AG04450 (cell line): ENCODE measurements at regions not wholly inside any gene's neighbourhood (a gene's known extent, or its start where the extent isn't known, plus 50 kb on each side); places are given as distances from the start of the nearest gene placed in this dataset.
A peak's percentile ranks its signal among the peaks of the same experiment; 100 is the strongest.

ENCODE experiments used
- CTCF ChIA-PET: fragments of 300-600, 350-600 bp; formaldehyde crosslinking; extraction: SDS; loops from one replicate; lab custom pipeline; 2022; ENCODE audit warnings: antibody characterized with exemption, inconsistent platforms; lab: Charles Lee
- POLR2A ChIA-PET: fragments of 350-600 bp; formaldehyde crosslinking; extraction: SDS; loops from one replicate; lab custom pipeline; 2021; ENCODE audit warnings: antibody characterized with exemption, inconsistent platforms; lab: Yijun Ruan, JAX
- DNase-seq: peaks from one replicate; pipeline ENCODE4 v3.0.0-alpha.2; 2011; ENCODE audit warnings: low read depth, low spot score
- H3K27ac ChIP-seq: one replicate; pipeline ENCODE4 v1.5.1; 2012; ENCODE audit warnings: low read depth, low read length, control low read depth
- H3K27me3 ChIP-seq: one replicate; pipeline ENCODE4 v1.6.0; 2012; ENCODE audit warnings: low read length; ENCODE audit not compliant: control insufficient read depth, insufficient read depth
- H3K4me3 ChIP-seq: 2 replicates; pipeline ENCODE4 v1.5.1; 2011; ENCODE audit warnings: mild to moderate bottlenecking, low read depth, low read length, control low read depth
- H3K9me3 ChIP-seq: 2 replicates; pipeline ENCODE4 v1.5.1; 2012; ENCODE audit warnings: low read length; ENCODE audit not compliant: control insufficient read depth, insufficient read depth
- TF ChIP-seq, protein P1 (sequence below): IDR thresholded peaks from 2 replicates; pipeline ENCODE4 v1.5.1; 2011; ENCODE audit warnings: low read depth, low read length, control low read depth, inconsistent platforms

- H3K27ac ChIP-seq = no peak overlapping the region
- TF ChIP-seq, protein P1, sequence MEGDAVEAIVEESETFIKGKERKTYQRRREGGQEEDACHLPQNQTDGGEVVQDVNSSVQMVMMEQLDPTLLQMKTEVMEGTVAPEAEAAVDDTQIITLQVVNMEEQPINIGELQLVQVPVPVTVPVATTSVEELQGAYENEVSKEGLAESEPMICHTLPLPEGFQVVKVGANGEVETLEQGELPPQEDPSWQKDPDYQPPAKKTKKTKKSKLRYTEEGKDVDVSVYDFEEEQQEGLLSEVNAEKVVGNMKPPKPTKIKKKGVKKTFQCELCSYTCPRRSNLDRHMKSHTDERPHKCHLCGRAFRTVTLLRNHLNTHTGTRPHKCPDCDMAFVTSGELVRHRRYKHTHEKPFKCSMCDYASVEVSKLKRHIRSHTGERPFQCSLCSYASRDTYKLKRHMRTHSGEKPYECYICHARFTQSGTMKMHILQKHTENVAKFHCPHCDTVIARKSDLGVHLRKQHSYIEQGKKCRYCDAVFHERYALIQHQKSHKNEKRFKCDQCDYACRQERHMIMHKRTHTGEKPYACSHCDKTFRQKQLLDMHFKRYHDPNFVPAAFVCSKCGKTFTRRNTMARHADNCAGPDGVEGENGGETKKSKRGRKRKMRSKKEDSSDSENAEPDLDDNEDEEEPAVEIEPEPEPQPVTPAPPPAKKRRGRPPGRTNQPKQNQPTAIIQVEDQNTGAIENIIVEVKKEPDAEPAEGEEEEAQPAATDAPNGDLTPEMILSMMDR = no peak
- DNase-seq = no peak
- no peaks in the 10 kb centered on the region for H3K27me3 ChIP-seq
- ChIA-PET CTCF (interaction anchor here (0.6 to 7.1 kb wide), 6 partner anchors 9 to 300 kb away, joined by 3 to 126 read pairs (median 4); partner anchors contain the start of gene NSFL1C), POLR2A (no interaction called here)
- no peaks in the 10 kb centered on the region for H3K9me3 ChIP-seq
- H3K4me3 ChIP-seq = no peak overlapping the region
Measured at GRCh38 chr20:1766731-1767130, 109.2 kb upstream of the SIRPG start.

DNA sequence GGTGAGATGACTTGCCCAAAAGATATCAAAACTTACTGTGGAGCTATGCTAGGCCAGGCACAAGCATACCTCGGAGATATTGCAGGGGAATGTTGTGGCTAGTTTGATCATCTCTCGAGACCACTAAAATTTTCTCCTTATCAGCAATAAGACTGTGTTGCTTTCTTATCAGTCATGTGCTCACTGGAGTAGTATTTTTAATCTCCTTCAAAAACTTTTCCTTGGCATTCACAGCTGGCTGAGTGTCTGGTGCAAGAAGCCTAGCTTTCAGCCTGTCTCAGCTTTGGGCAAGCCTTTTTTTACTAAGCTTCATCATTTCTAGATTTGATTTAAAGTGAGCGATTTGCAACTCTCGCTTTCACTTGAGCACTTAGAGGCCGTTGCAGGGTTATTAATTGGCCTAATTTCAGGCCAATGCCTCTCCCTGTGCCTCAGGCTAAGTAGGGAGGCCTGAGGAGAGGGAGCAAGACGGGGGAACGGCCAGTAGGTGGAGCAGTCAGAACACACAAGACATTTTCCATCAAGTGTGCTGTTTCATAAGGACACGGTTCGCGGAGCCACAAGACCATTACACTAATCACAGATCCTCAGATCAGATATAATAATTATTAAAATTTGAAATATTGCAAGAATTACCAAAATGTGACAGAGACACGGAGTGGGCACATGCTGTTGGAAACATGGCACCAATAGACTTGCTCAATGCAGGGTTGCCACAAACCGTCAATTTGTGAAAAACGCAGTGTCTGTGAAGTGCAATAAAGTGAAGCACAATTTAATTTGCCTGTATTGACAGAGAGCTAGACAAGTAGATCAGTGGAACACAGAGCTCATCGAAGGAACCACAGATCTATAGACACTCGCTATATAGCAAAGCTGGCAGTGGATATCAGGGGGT lies 106.8 kb upstream of the SIRPG start:
- Histone ChIP-seq H3K27me3 (no peaks in the 10 kb centered on the region), H3K4me3 (no peak overlapping the region), H3K9me3 (no peaks in the 10 kb centered on the region), H3K27ac (no peak overlapping the region)
- TF ChIP-seq, protein P1 = peak; percentile 95
- CTCF ChIA-PET = interaction anchor here (0.6 to 7.1 kb wide), 57 partner anchors 8 to 688 kb away, joined by 3 to 126 read pairs (median 4); no protein-coding TSS in a partner anchor
- POLR2A ChIA-PET = interaction anchor here (1.6 kb wide), 1 partner anchor 13 kb away, joined by 6 read pairs; no protein-coding TSS in a partner anchor
- DNase-seq = peak; percentile 62

DNA sequence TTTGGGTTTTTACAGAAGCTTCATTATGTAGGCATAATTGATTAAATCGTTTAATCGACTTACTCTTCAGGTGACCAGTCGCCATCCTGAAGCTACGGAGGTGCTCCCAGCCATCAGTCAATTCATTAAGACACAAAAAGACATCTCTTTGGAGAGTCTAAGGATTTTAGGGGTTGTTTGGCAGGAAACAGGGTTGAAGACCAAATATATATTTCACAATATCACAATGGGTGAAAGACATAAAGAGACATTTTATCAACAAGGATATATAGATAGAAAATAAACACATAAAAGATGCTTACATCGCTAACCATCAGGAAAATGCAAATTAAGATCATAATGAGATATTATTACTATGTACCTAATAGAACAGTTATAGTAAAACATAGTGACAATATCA lies 104.0 kb upstream of the SIRPG start:
- Histone ChIP-seq H3K9me3 (no peaks in the 10 kb centered on the region), H3K27me3 (peaks cover 2% of the 10 kb centered on the region), H3K27ac (peak overlapping the region; percentile 31), H3K4me3 (no peak overlapping the region)
- CTCF ChIA-PET = interaction anchor here (1.1 to 7.1 kb wide), 3 partner anchors 14 to 411 kb away, joined by 4 to 126 read pairs (median 6); no protein-coding TSS in a partner anchor
- POLR2A ChIA-PET = no interaction called here
- no peak for DNase-seq
- TF ChIP-seq, protein P1 = no peak

DNA sequence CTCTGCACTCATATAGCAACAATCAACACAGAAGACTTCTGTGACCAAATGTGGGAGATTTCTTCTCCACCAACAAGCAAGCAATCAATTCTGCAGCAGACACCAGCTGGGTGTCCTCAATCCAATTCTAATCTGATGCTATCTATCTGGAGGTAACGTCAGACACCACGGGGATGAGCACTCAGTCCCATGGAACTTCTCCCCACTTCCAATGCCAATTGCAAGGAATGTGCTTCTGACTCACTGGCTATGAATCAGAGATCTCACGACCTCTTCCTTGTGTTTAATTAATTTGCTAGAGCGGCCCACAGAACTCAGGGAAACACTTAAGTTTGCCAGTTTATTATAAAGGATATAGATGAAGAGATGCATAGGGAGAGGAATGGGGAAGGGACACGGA lies 103.5 kb upstream of the SIRPG start:
- TF ChIP-seq, protein P1 = no peak
- peaks cover 2% of the 10 kb centered on the region for H3K27me3 ChIP-seq
- POLR2A ChIA-PET = no interaction called here
- CTCF ChIA-PET = interaction anchor here (1.1 to 7.1 kb wide), 3 partner anchors 15 to 411 kb away, joined by 4 to 126 read pairs (median 6); no protein-coding TSS in a partner anchor
- no peak overlapping the region for H3K4me3 ChIP-seq
- DNase-seq = peak; percentile 42
- no peaks in the 10 kb centered on the region for H3K9me3 ChIP-seq
- H3K27ac ChIP-seq = peak overlapping the region; percentile 31

DNA sequence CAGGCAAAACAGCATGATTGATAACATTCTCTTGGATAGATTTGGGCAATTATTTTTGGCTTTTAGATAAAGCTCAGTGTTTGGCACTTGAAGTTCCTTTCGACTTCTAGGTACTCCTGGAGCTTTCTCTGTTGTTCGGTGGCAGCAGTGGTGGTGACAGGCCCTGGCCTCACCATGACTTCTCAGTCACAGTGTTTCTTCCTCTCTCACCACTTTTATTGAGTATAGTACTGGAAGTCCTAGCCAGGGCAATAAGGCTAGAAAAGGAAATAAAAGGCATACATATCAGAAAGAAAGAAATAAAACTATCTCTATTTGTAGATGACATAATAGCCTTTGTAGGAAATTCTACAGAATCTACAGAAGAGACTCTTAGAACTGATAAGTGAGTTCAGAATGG lies 101.2 kb upstream of the SIRPG start:
- DNase-seq = no peak
- POLR2A ChIA-PET = no interaction called here
- TF ChIP-seq, protein P1 = no peak
- Histone ChIP-seq H3K27ac (no peak overlapping the region), H3K9me3 (no peaks in the 10 kb centered on the region), H3K4me3 (no peak overlapping the region), H3K27me3 (peaks cover 2% of the 10 kb centered on the region)
- CTCF ChIA-PET = interaction anchor here (1.3 to 3.7 kb wide), 2 partner anchors 18 to 448 kb away, joined by 3 to 28 read pairs; no protein-coding TSS in a partner anchor
